ENCODE measurements at regions not wholly inside any gene's neighbourhood (a gene's known extent, or its start where the extent isn't known, plus 50 kb on each side); places are given as distances from the start of the nearest gene placed in this dataset.

- TF ChIP-seq CTCF (IDR thresholded peaks at IDR 0.05) (no peak), POLR2A (IDR thresholded peaks at IDR 0.05) (no peak)
These were observed 690.7 kb downstream of the TUSC7 start for GRCh38 chr3:117400303-117400702.
